Mucosa of descending colon (tissue), 3 donors: ENCODE measurements at regions not wholly inside any gene's neighbourhood (a gene's known extent, or its start where the extent isn't known, plus 50 kb on each side); places are given as distances from the start of the nearest gene placed in this dataset.

ENCODE experiments used
- ATAC-seq: fragments of 200-7000 bp; cut with Tn5 transposase; one replicate; pipeline ENCODE4 v1.9.1; 2020; ENCODE audit warnings: mild to moderate bottlenecking, moderate library complexity
- DNase-seq, 3 donors: peaks; one replicate each; pipeline ENCODE4 v3.0.0-alpha.2; 2020
- H3K36me3 ChIP-seq: fragments of 200-600 bp; one replicate; pipeline ENCODE4 v1.8.0; 2021; ENCODE audit warnings: low read depth, mild to moderate bottlenecking
- H3K4me1 ChIP-seq: fragments of 200-600 bp; one replicate; pipeline ENCODE4 v1.8.0; 2021; ENCODE audit warnings: low read depth, mild to moderate bottlenecking
- H3K4me3 ChIP-seq: fragments of 200-600 bp; one replicate; pipeline ENCODE4 v1.8.0; 2021; ENCODE audit warnings: mild to moderate bottlenecking
- H3K9me3 ChIP-seq: fragments of 200-600 bp; one replicate; pipeline ENCODE4 v1.8.0; 2021; ENCODE audit warnings: mild to moderate bottlenecking
- CTCF ChIP-seq: fragments of 200-600 bp; IDR thresholded peaks from one replicate; pipeline ENCODE4 v1.8.0; 2022; ENCODE audit warnings: antibody characterized with exemption, mild to moderate bottlenecking
- intact Hi-C, 2 donors: fragments of 100-400 bp; cut with DNase I in 1 of 2; cut with micrococcal nuclease in 1 of 2; formaldehyde crosslinking; loops; one replicate each; pipeline versions ENCODE4 v1.11.0 to v1.11.1; 2022; cut with DNase I, micrococcal nuclease
- donor health status: DM: no; HTN: no; CAD: no; lungs with moderate emphysema.
- donor health status: DM: no; HTN: no; CAD: no.
- donor health status: DM: no; HTN: yes; CAD: no.

- H3K4me3 ChIP-seq, result no peak overlapping the region
- H3K9me3 ChIP-seq, result no peaks in the 10 kb centered on the region
- no peak for DNase-seq
- no peaks in the 10 kb centered on the region for H3K4me1 ChIP-seq
- no peak for ATAC-seq
- intact Hi-C loops, result no loop called here
- TF ChIP-seq CTCF, result no peak
- no peaks in the 10 kb centered on the region for H3K36me3 ChIP-seq
These were observed 1220.9 kb downstream of the BRD1 start for GRCh38 chr22:48606684-48607307.

GRCh38 chr22:48605856-48606481, 1221.7 kb downstream of the BRD1 start:
- no peaks in the 10 kb centered on the region for H3K4me1 ChIP-seq
- intact Hi-C loops, result no loop called here

GRCh38 chr22:48605125-48605524, 1222.5 kb downstream of the BRD1 start:
- no peak for DNase-seq
- Histone ChIP-seq H3K36me3 (no peaks in the 10 kb centered on the region), H3K4me1 (no peaks in the 10 kb centered on the region), H3K4me3 (no peak overlapping the region), H3K9me3 (no peaks in the 10 kb centered on the region)
- ATAC-seq, result no peak
- no peak for TF ChIP-seq CTCF
- intact Hi-C loops, result no loop called here

More at GRCh38 chr22:48605856-48606481, 1221.7 kb downstream of the BRD1 start:
- no peaks in the 10 kb centered on the region for H3K9me3 ChIP-seq
- ATAC-seq (no peak), DNase-seq (no peak)
- no peak overlapping the region for H3K4me3 ChIP-seq
- no peak for TF ChIP-seq CTCF
- no peaks in the 10 kb centered on the region for H3K36me3 ChIP-seq

- DNase-seq, result no peak
- intact Hi-C loops, result no loop called here
- ATAC-seq, result no peak
- H3K36me3 ChIP-seq, result no peaks in the 10 kb centered on the region
- H3K9me3 ChIP-seq, result peaks cover 1% of the 10 kb centered on the region
- H3K4me3 ChIP-seq, result no peak overlapping the region
- no peaks in the 10 kb centered on the region for H3K4me1 ChIP-seq
- TF ChIP-seq CTCF, result no peak
These were observed 1223.9 kb downstream of the BRD1 start for GRCh38 chr22:48603621-48604320.

GRCh38 chr22:48602805-48603518, 1224.7 kb downstream of the BRD1 start:
- ATAC-seq, result no peak
- Histone ChIP-seq H3K4me3 (no peak overlapping the region), H3K4me1 (no peaks in the 10 kb centered on the region), H3K9me3 (peaks cover 4% of the 10 kb centered on the region), H3K36me3 (no peaks in the 10 kb centered on the region)
- no peak for DNase-seq
- TF ChIP-seq CTCF, result no peak
- intact Hi-C loops, result no loop called here
